HFFc6 (cell line): ENCODE measurements at regions not wholly inside any gene's neighbourhood (a gene's known extent, or its start where the extent isn't known, plus 50 kb on each side); places are given as distances from the start of the nearest gene placed in this dataset.

ENCODE experiments used
- DNase-seq: peaks from one replicate; pipeline ENCODE4 v3.0.0-alpha.2; 2018
- H3K27ac Mint-ChIP-seq: 2 replicates; pipeline ENCODE4 v1.8.0; 2020; ENCODE audit warnings: mild to moderate bottlenecking, mixed read lengths
- H3K27me3 Mint-ChIP-seq: 2 replicates; pipeline ENCODE4 v1.8.0; 2021; ENCODE audit warnings: mild to moderate bottlenecking, moderate library complexity, mixed read lengths; ENCODE audit not compliant: insufficient read depth
- H3K36me3 Mint-ChIP-seq: 2 replicates; pipeline ENCODE4 v1.8.0; 2021; ENCODE audit warnings: low read depth, mixed read lengths
- H3K4me1 Mint-ChIP-seq: 2 replicates; pipeline ENCODE4 v1.8.0; 2020; ENCODE audit warnings: low read depth, mixed read lengths
- H3K4me3 Mint-ChIP-seq: 2 replicates; pipeline ENCODE4 v1.8.0; 2020; ENCODE audit warnings: mild to moderate bottlenecking, moderate library complexity, mixed read lengths
- H3K9me3 Mint-ChIP-seq: 2 replicates; pipeline ENCODE4 v1.8.0; 2020; ENCODE audit warnings: mild to moderate bottlenecking, mixed read lengths
- CTCF ChIP-seq: fragments of 200-600 bp; sonication (generic); IDR thresholded peaks from 2 replicates; pipeline ENCODE4 v1.5.0; 2021; ENCODE audit warnings: antibody characterized with exemption, mild to moderate bottlenecking

GRCh38 chr11:71176812-71177211 lies 75.6 kb downstream of the SHANK2 start:
- TF ChIP-seq CTCF: no peak

GRCh38 chr11:71173709-71174108 lies 78.7 kb downstream of the SHANK2 start:
- Mint-ChIP-seq H3K27me3 (peaks cover 3% of the 10 kb centered on the region; the same call in 1 of the 2 replicates), H3K9me3 (peaks cover 46% of the 10 kb centered on the region), H3K36me3 (peaks cover 9% of the 10 kb centered on the region), H3K27ac (no peak overlapping the region), H3K4me1 (no peaks in the 10 kb centered on the region), H3K4me3 (no peak overlapping the region)
- no peak for DNase-seq
- no peak for TF ChIP-seq CTCF

More at GRCh38 chr11:71176812-71177211, 75.6 kb downstream of the SHANK2 start:
- H3K9me3 Mint-ChIP-seq: peaks cover 39% of the 10 kb centered on the region
- no peak overlapping the region for H3K4me3 Mint-ChIP-seq
- no peaks in the 10 kb centered on the region; the same call in 1 of the 2 replicates for H3K27me3 Mint-ChIP-seq
- H3K4me1 Mint-ChIP-seq: no peaks in the 10 kb centered on the region
- H3K27ac Mint-ChIP-seq: no peak overlapping the region
- H3K36me3 Mint-ChIP-seq: peaks cover 9% of the 10 kb centered on the region
- DNase-seq: no peak

- H3K4me3 Mint-ChIP-seq: no peak overlapping the region
- no peak overlapping the region for H3K27ac Mint-ChIP-seq
- TF ChIP-seq CTCF: no peak
- peaks cover 3% of the 10 kb centered on the region; the same call in 1 of the 2 replicates for H3K27me3 Mint-ChIP-seq
- H3K4me1 Mint-ChIP-seq: no peaks in the 10 kb centered on the region
- no peak for DNase-seq
- peaks cover 48% of the 10 kb centered on the region for H3K9me3 Mint-ChIP-seq
- peaks cover 9% of the 10 kb centered on the region for H3K36me3 Mint-ChIP-seq
These were observed 79.7 kb downstream of the SHANK2 start for GRCh38 chr11:71172680-71173079.

GRCh38 chr11:71171576-71171975 lies 80.8 kb downstream of the SHANK2 start:
- Mint-ChIP-seq H3K27ac (no peak overlapping the region), H3K4me1 (no peaks in the 10 kb centered on the region), H3K27me3 (peaks cover 3% of the 10 kb centered on the region; the same call in 1 of the 2 replicates), H3K36me3 (peaks cover 4% of the 10 kb centered on the region), H3K4me3 (no peak overlapping the region), H3K9me3 (peaks cover 40% of the 10 kb centered on the region)
- TF ChIP-seq CTCF: no peak
- DNase-seq: no peak

GRCh38 chr11:71170624-71171423 lies 81.6 kb downstream of the SHANK2 start:
- no peaks in the 10 kb centered on the region; the same call in 1 of the 2 replicates for H3K36me3 Mint-ChIP-seq
- H3K4me1 Mint-ChIP-seq: no peaks in the 10 kb centered on the region
- no peak overlapping the region for H3K27ac Mint-ChIP-seq
- peaks cover 3% of the 10 kb centered on the region; the same call in 1 of the 2 replicates for H3K27me3 Mint-ChIP-seq
- no peak overlapping the region for H3K4me3 Mint-ChIP-seq
- H3K9me3 Mint-ChIP-seq: peaks cover 36% of the 10 kb centered on the region
- no peak for DNase-seq
- TF ChIP-seq CTCF: no peak
